ENCODE measurements at regions not wholly inside any gene's neighbourhood (a gene's known extent, or its start where the extent isn't known, plus 50 kb on each side); places are given as distances from the start of the nearest gene placed in this dataset.

GRCh38 chr4:178080312-178080711 lies 638.1 kb upstream of the AGA start:
- Histone ChIP-seq H3K4me3 (ENCODE audit: low read depth in 1 of 2, low read length in 2 of 2) (no peak overlapping the region), H4K20me1 (ENCODE audit: insufficient read depth, low read length) (no peaks in the 10 kb centered on the region), H3K9me3 (ENCODE audit: insufficient read depth, low read length, severe bottlenecking) (no peaks in the 10 kb centered on the region), H3K27ac (ENCODE audit: low read length) (no peak overlapping the region), H3K36me3 (ENCODE audit: insufficient read depth, low read length) (no peaks in the 10 kb centered on the region), H3K4me1 (ENCODE audit: insufficient read depth, low read length) (no peaks in the 10 kb centered on the region), H3K27me3 (ENCODE audit: insufficient read depth, low read length, poor library complexity) (no peaks in the 10 kb centered on the region), H2AFZ (ENCODE audit: low read depth, low read length) (no peak overlapping the region), H3K79me2 (ENCODE audit: insufficient read depth, low read length) (no peaks in the 10 kb centered on the region), H3K4me2 (ENCODE audit: insufficient read depth, low read length) (no peak overlapping the region), H3K9ac (ENCODE audit: low read depth, low read length) (no peak overlapping the region)
- no peak for DNase-seq
- no peak for TF ChIP-seq CTCF (IDR thresholded peaks at IDR 0.05; ENCODE audit: borderline replicate concordance, extremely low read depth, low read length, poor library complexity, severe bottlenecking)
- no peak for TF ChIP-seq EZH2 (IDR thresholded peaks at IDR 0.05; ENCODE audit: borderline replicate concordance, low read depth, low read length, severe bottlenecking)
- no peak for ATAC-seq (ENCODE audit: insufficient read depth, low read depth)

- Histone ChIP-seq H3K4me2 (ENCODE audit: insufficient read depth, low read length) (no peak overlapping the region), H3K4me3 (ENCODE audit: low read depth in 1 of 2, low read length in 2 of 2) (no peak overlapping the region), H3K79me2 (ENCODE audit: insufficient read depth, low read length) (no peaks in the 10 kb centered on the region), H3K27me3 (ENCODE audit: insufficient read depth, low read length, poor library complexity) (no peaks in the 10 kb centered on the region), H4K20me1 (ENCODE audit: insufficient read depth, low read length) (no peaks in the 10 kb centered on the region), H3K36me3 (ENCODE audit: insufficient read depth, low read length) (no peaks in the 10 kb centered on the region), H3K9me3 (ENCODE audit: insufficient read depth, low read length, severe bottlenecking) (no peaks in the 10 kb centered on the region), H3K27ac (ENCODE audit: low read length) (no peak overlapping the region), H3K9ac (ENCODE audit: low read depth, low read length) (no peak overlapping the region), H3K4me1 (ENCODE audit: insufficient read depth, low read length) (no peaks in the 10 kb centered on the region), H2AFZ (ENCODE audit: low read depth, low read length) (no peak overlapping the region)
- DNase-seq (no peak), ATAC-seq (ENCODE audit: insufficient read depth, low read depth) (no peak)
- TF ChIP-seq EZH2 (IDR thresholded peaks at IDR 0.05; ENCODE audit: borderline replicate concordance, low read depth, low read length, severe bottlenecking) (no peak), CTCF (IDR thresholded peaks at IDR 0.05; ENCODE audit: borderline replicate concordance, extremely low read depth, low read length, poor library complexity, severe bottlenecking) (no peak)
Measured at GRCh38 chr4:178081176-178081575, 638.9 kb upstream of the AGA start.

- H3K36me3 ChIP-seq (ENCODE audit: insufficient read depth, low read length): no peaks in the 10 kb centered on the region
- no peak for TF ChIP-seq CTCF (IDR thresholded peaks at IDR 0.05; ENCODE audit: borderline replicate concordance, extremely low read depth, low read length, poor library complexity, severe bottlenecking)
- TF ChIP-seq EZH2 (IDR thresholded peaks at IDR 0.05; ENCODE audit: borderline replicate concordance, low read depth, low read length, severe bottlenecking): no peak
Measured at GRCh38 chr4:178081896-178082295, 639.7 kb upstream of the AGA start.

GRCh38 chr4:178082906-178083305 lies 640.7 kb upstream of the AGA start:
- Histone ChIP-seq H3K9me3 (ENCODE audit: insufficient read depth, low read length, severe bottlenecking) (no peaks in the 10 kb centered on the region), H3K27ac (ENCODE audit: low read length) (no peak overlapping the region), H3K27me3 (ENCODE audit: insufficient read depth, low read length, poor library complexity) (no peaks in the 10 kb centered on the region), H4K20me1 (ENCODE audit: insufficient read depth, low read length) (no peaks in the 10 kb centered on the region), H3K36me3 (ENCODE audit: insufficient read depth, low read length) (no peaks in the 10 kb centered on the region), H3K4me3 (ENCODE audit: low read depth in 1 of 2, low read length in 2 of 2) (no peak overlapping the region), H2AFZ (ENCODE audit: low read depth, low read length) (no peak overlapping the region), H3K4me2 (ENCODE audit: insufficient read depth, low read length) (no peak overlapping the region), H3K4me1 (ENCODE audit: insufficient read depth, low read length) (no peaks in the 10 kb centered on the region), H3K79me2 (ENCODE audit: insufficient read depth, low read length) (no peaks in the 10 kb centered on the region), H3K9ac (ENCODE audit: low read depth, low read length) (no peak overlapping the region)
- DNase-seq: no peak
- TF ChIP-seq CTCF (IDR thresholded peaks at IDR 0.05; ENCODE audit: borderline replicate concordance, extremely low read depth, low read length, poor library complexity, severe bottlenecking) (no peak), EZH2 (IDR thresholded peaks at IDR 0.05; ENCODE audit: borderline replicate concordance, low read depth, low read length, severe bottlenecking) (no peak)
- no peak for ATAC-seq (ENCODE audit: insufficient read depth, low read depth)

More at GRCh38 chr4:178081896-178082295, 639.7 kb upstream of the AGA start:
- H3K9ac ChIP-seq (ENCODE audit: low read depth, low read length): no peak overlapping the region
- no peaks in the 10 kb centered on the region for H3K9me3 ChIP-seq (ENCODE audit: insufficient read depth, low read length, severe bottlenecking)
- no peak for ATAC-seq (ENCODE audit: insufficient read depth, low read depth)
- H3K4me1 ChIP-seq (ENCODE audit: insufficient read depth, low read length): no peaks in the 10 kb centered on the region
- H4K20me1 ChIP-seq (ENCODE audit: insufficient read depth, low read length): no peaks in the 10 kb centered on the region
- H3K27ac ChIP-seq (ENCODE audit: low read length): no peak overlapping the region
- DNase-seq: no peak
- no peaks in the 10 kb centered on the region for H3K79me2 ChIP-seq (ENCODE audit: insufficient read depth, low read length)
- no peaks in the 10 kb centered on the region for H3K27me3 ChIP-seq (ENCODE audit: insufficient read depth, low read length, poor library complexity)
- no peak overlapping the region for H2AFZ ChIP-seq (ENCODE audit: low read depth, low read length)
- H3K4me3 ChIP-seq (ENCODE audit: low read depth in 1 of 2, low read length in 2 of 2): no peak overlapping the region
- no peak overlapping the region for H3K4me2 ChIP-seq (ENCODE audit: insufficient read depth, low read length)
